ENCODE measurements at regions not wholly inside any gene's neighbourhood (a gene's known extent, or its start where the extent isn't known, plus 50 kb on each side); places are given as distances from the start of the nearest gene placed in this dataset.

GRCh38 chr14:104253223-104253822 lies 114.9 kb downstream of the KIF26A start:
- Histone ChIP-seq H3K4me3 (ENCODE audit: low read length) (no peak overlapping the region), H3K27me3 (ENCODE audit: control insufficient read depth, insufficient read depth, low read length) (no peaks in the 10 kb centered on the region), H3K36me3 (ENCODE audit: insufficient read depth, low read length) (no peaks in the 10 kb centered on the region), H3K9ac (ENCODE audit: low read depth, low read length) (no peak overlapping the region), H3K4me2 (ENCODE audit: low read length) (no peak overlapping the region), H3K4me1 (ENCODE audit: control insufficient read depth, insufficient read depth, low read length) (no peaks in the 10 kb centered on the region), H3K9me3 (replicated peaks; ENCODE audit: low read length) (no peaks in the 10 kb centered on the region)

GRCh38 chr14:104253901-104254353 lies 115.5 kb downstream of the KIF26A start:
- H3K9ac ChIP-seq (ENCODE audit: low read depth, low read length), result no peak overlapping the region
- no peaks in the 10 kb centered on the region for H3K36me3 ChIP-seq (ENCODE audit: insufficient read depth, low read length)
- H3K9me3 ChIP-seq (replicated peaks; ENCODE audit: low read length), result no peaks in the 10 kb centered on the region
- no peak overlapping the region for H3K4me2 ChIP-seq (ENCODE audit: low read length)
- H3K4me3 ChIP-seq (ENCODE audit: low read length), result no peak overlapping the region
- H3K4me1 ChIP-seq (ENCODE audit: control insufficient read depth, insufficient read depth, low read length), result no peaks in the 10 kb centered on the region
- H3K27me3 ChIP-seq (ENCODE audit: control insufficient read depth, insufficient read depth, low read length), result no peaks in the 10 kb centered on the region

GRCh38 chr14:104254735-104255400 lies 116.5 kb downstream of the KIF26A start:
- no peaks in the 10 kb centered on the region for H3K4me1 ChIP-seq (ENCODE audit: control insufficient read depth, insufficient read depth, low read length)

GRCh38 chr14:104256025-104256424 lies 117.6 kb downstream of the KIF26A start:
- Histone ChIP-seq H3K4me2 (ENCODE audit: low read length) (no peak overlapping the region), H3K27me3 (ENCODE audit: control insufficient read depth, insufficient read depth, low read length) (no peaks in the 10 kb centered on the region), H3K36me3 (ENCODE audit: insufficient read depth, low read length) (no peaks in the 10 kb centered on the region), H3K4me1 (ENCODE audit: control insufficient read depth, insufficient read depth, low read length) (no peaks in the 10 kb centered on the region), H3K9ac (ENCODE audit: low read depth, low read length) (no peak overlapping the region), H3K4me3 (ENCODE audit: low read length) (no peak overlapping the region), H3K9me3 (replicated peaks; ENCODE audit: low read length) (no peaks in the 10 kb centered on the region)

More at GRCh38 chr14:104254735-104255400, 116.5 kb downstream of the KIF26A start:
- no peak overlapping the region for H3K4me3 ChIP-seq (ENCODE audit: low read length)
- H3K9me3 ChIP-seq (replicated peaks; ENCODE audit: low read length), result no peaks in the 10 kb centered on the region
- no peak overlapping the region for H3K4me2 ChIP-seq (ENCODE audit: low read length)
- no peak overlapping the region for H3K9ac ChIP-seq (ENCODE audit: low read depth, low read length)
- H3K27me3 ChIP-seq (ENCODE audit: control insufficient read depth, insufficient read depth, low read length), result no peaks in the 10 kb centered on the region
- no peaks in the 10 kb centered on the region for H3K36me3 ChIP-seq (ENCODE audit: insufficient read depth, low read length)

- Histone ChIP-seq H3K4me2 (ENCODE audit: low read length) (no peak overlapping the region), H3K9me3 (replicated peaks; ENCODE audit: low read length) (no peaks in the 10 kb centered on the region), H3K4me1 (ENCODE audit: control insufficient read depth, insufficient read depth, low read length) (no peaks in the 10 kb centered on the region), H3K9ac (ENCODE audit: low read depth, low read length) (no peak overlapping the region), H3K36me3 (ENCODE audit: insufficient read depth, low read length) (no peaks in the 10 kb centered on the region), H3K27me3 (ENCODE audit: control insufficient read depth, insufficient read depth, low read length) (no peaks in the 10 kb centered on the region), H3K4me3 (ENCODE audit: low read length) (no peak overlapping the region)
These were observed 124.4 kb downstream of the KIF26A start for GRCh38 chr14:104262515-104263514.

- Histone ChIP-seq H3K9ac (ENCODE audit: low read depth, low read length) (no peak overlapping the region), H3K9me3 (replicated peaks; ENCODE audit: low read length) (no peaks in the 10 kb centered on the region), H3K4me1 (ENCODE audit: control insufficient read depth, insufficient read depth, low read length) (no peaks in the 10 kb centered on the region), H3K36me3 (ENCODE audit: insufficient read depth, low read length) (no peaks in the 10 kb centered on the region), H3K27me3 (ENCODE audit: control insufficient read depth, insufficient read depth, low read length) (no peaks in the 10 kb centered on the region), H3K4me3 (ENCODE audit: low read length) (no peak overlapping the region), H3K4me2 (ENCODE audit: low read length) (no peak overlapping the region)
These were observed 125.4 kb downstream of the KIF26A start for GRCh38 chr14:104263675-104264358.

GRCh38 chr14:104264495-104265265 lies 126.3 kb downstream of the KIF26A start:
- no peak overlapping the region for H3K4me2 ChIP-seq (ENCODE audit: low read length)
- no peaks in the 10 kb centered on the region for H3K4me1 ChIP-seq (ENCODE audit: control insufficient read depth, insufficient read depth, low read length)
- H3K9me3 ChIP-seq (replicated peaks; ENCODE audit: low read length), result no peaks in the 10 kb centered on the region
- H3K9ac ChIP-seq (ENCODE audit: low read depth, low read length), result no peak overlapping the region
- H3K27me3 ChIP-seq (ENCODE audit: control insufficient read depth, insufficient read depth, low read length), result no peaks in the 10 kb centered on the region
- no peaks in the 10 kb centered on the region for H3K36me3 ChIP-seq (ENCODE audit: insufficient read depth, low read length)
- H3K4me3 ChIP-seq (ENCODE audit: low read length), result no peak overlapping the region

- H3K4me1 ChIP-seq (ENCODE audit: control insufficient read depth, insufficient read depth, low read length), result no peaks in the 10 kb centered on the region
- H3K27me3 ChIP-seq (ENCODE audit: control insufficient read depth, insufficient read depth, low read length), result no peaks in the 10 kb centered on the region
- no peaks in the 10 kb centered on the region for H3K9me3 ChIP-seq (replicated peaks; ENCODE audit: low read length)
- H3K9ac ChIP-seq (ENCODE audit: low read depth, low read length), result no peak overlapping the region
- H3K4me3 ChIP-seq (ENCODE audit: low read length), result no peak overlapping the region
- no peak overlapping the region for H3K4me2 ChIP-seq (ENCODE audit: low read length)
- H3K36me3 ChIP-seq (ENCODE audit: insufficient read depth, low read length), result no peaks in the 10 kb centered on the region
These were observed 127.7 kb downstream of the KIF26A start for GRCh38 chr14:104265918-104266630.

GRCh38 chr14:104266631-104267575 lies 128.5 kb downstream of the KIF26A start:
- Histone ChIP-seq H3K36me3 (ENCODE audit: insufficient read depth, low read length) (no peaks in the 10 kb centered on the region), H3K4me3 (ENCODE audit: low read length) (no peak overlapping the region), H3K4me1 (ENCODE audit: control insufficient read depth, insufficient read depth, low read length) (no peaks in the 10 kb centered on the region), H3K9me3 (replicated peaks; ENCODE audit: low read length) (no peaks in the 10 kb centered on the region), H3K4me2 (ENCODE audit: low read length) (no peak overlapping the region), H3K27me3 (ENCODE audit: control insufficient read depth, insufficient read depth, low read length) (no peaks in the 10 kb centered on the region), H3K9ac (ENCODE audit: low read depth, low read length) (no peak overlapping the region)
